Cardiac septum (tissue), 1 donor: ENCODE measurements at regions not wholly inside any gene's neighbourhood (a gene's known extent, or its start where the extent isn't known, plus 50 kb on each side); places are given as distances from the start of the nearest gene placed in this dataset.
"Not testable (repeated sequence)": the region's sequence is repeated elsewhere in the genome, so short reads cannot be mapped to it uniquely, and the experiment has no call there.

Experiments used
- DNase-seq: peaks from one replicate; pipeline ENCODE4 v3.0.0-alpha.2; 2020; ENCODE audit warnings: low spot score
- intact Hi-C: fragments of 100-400 bp; cut with DNase I; formaldehyde crosslinking; loops from one replicate; pipeline ENCODE4 v1.14.0; 2022
- donor health status: DM: no; HTN: no; CAD: no.

- DNase-seq, result no peak
- intact Hi-C loops, result no loop called here
Observed at GRCh38 chr7:131019351-131019750, 285.3 kb upstream of the KLF14 start.

GRCh38 chr7:131020759-131021261 lies 286.8 kb upstream of the KLF14 start:
- no peak for DNase-seq
- intact Hi-C loops, result no loop called here

GRCh38 chr7:131021460-131021859 lies 287.5 kb upstream of the KLF14 start:
- DNase-seq, result no peak
- intact Hi-C loops, result no loop called here

- DNase-seq, result no peak
- intact Hi-C loops, result no loop called here
Observed at GRCh38 chr7:131021902-131022301, 287.9 kb upstream of the KLF14 start.

GRCh38 chr7:131026297-131027000 lies 292.4 kb upstream of the KLF14 start:
- intact Hi-C loops, result no loop called here
- DNase-seq, result no peak

- intact Hi-C loops, result no loop called here
Observed at GRCh38 chr7:131027287-131027773, 293.3 kb upstream of the KLF14 start.

GRCh38 chr7:131028295-131028694 lies 294.3 kb upstream of the KLF14 start:
- no peak for DNase-seq
- intact Hi-C loops, result no loop called here

More at GRCh38 chr7:131027287-131027773, 293.3 kb upstream of the KLF14 start:
- no peak for DNase-seq

GRCh38 chr7:131029002-131029401 lies 295.0 kb upstream of the KLF14 start:
- intact Hi-C loops, result no loop called here

GRCh38 chr7:131031099-131031868 lies 296.4 kb upstream of the MKLN1 start:
- intact Hi-C loops, result no loop called here
- no peak for DNase-seq

More at GRCh38 chr7:131029002-131029401, 295.0 kb upstream of the KLF14 start:
- no peak for DNase-seq

- DNase-seq, result no peak
- intact Hi-C loops, result no loop called here
Observed at GRCh38 chr7:131032786-131033185, 294.9 kb upstream of the MKLN1 start.

- intact Hi-C loops, result no loop called here
- DNase-seq, result no peak
Observed at GRCh38 chr7:131034166-131034881, 293.4 kb upstream of the MKLN1 start.

GRCh38 chr7:131035088-131035770 lies 292.4 kb upstream of the MKLN1 start:
- DNase-seq, result no peak
- intact Hi-C loops, result no loop called here

GRCh38 chr7:131038153-131038552 lies 289.5 kb upstream of the MKLN1 start:
- DNase-seq, result no peak
- intact Hi-C loops, result no loop called here

- intact Hi-C loops, result no loop called here
- DNase-seq, result no peak
Observed at GRCh38 chr7:131039355-131039762, 288.3 kb upstream of the MKLN1 start.

GRCh38 chr7:131039836-131040235 lies 287.8 kb upstream of the MKLN1 start:
- intact Hi-C loops, result loop anchor here (5.0 kb wide), 2 partner anchors 43 to 58 kb away; no protein-coding TSS in a partner anchor
- DNase-seq, result no peak

- no peak for DNase-seq
- intact Hi-C loops, result loop anchor here (5.0 kb wide), 2 partner anchors 43 to 58 kb away; no protein-coding TSS in a partner anchor
Observed at GRCh38 chr7:131040467-131040932, 287.2 kb upstream of the MKLN1 start.

- intact Hi-C loops, result loop anchor here (1.0 to 5.0 kb wide), 3 partner anchors 44 to 144 kb away; no protein-coding TSS in a partner anchor
- DNase-seq, result not testable (repeated sequence)
Observed at GRCh38 chr7:131041012-131041695, 286.5 kb upstream of the MKLN1 start.
